IPS DF 6.9 (cell line): ENCODE measurements at regions not wholly inside any gene's neighbourhood (a gene's known extent, or its start where the extent isn't known, plus 50 kb on each side); places are given as distances from the start of the nearest gene placed in this dataset.
"Not testable (repeated sequence)": the region's sequence is repeated elsewhere in the genome, so short reads cannot be mapped to it uniquely, and the experiment has no call there.

Experiments
- DNase-seq: peaks from one replicate; pipeline ENCODE4 v3.0.0-alpha.2; 2013; ENCODE audit warnings: low read depth, low spot score
- H3K27ac ChIP-seq: one replicate; pipeline ENCODE4 v1.5.1; 2013; ENCODE audit warnings: low read length, control low read depth
- H3K27me3 ChIP-seq: 2 replicates; pipeline ENCODE4 v1.6.1; 2013; ENCODE audit warnings: mild to moderate bottlenecking, low read length; ENCODE audit not compliant: control insufficient read depth, insufficient read depth
- H3K36me3 ChIP-seq: 2 replicates; pipeline ENCODE4 v1.6.1; 2013; ENCODE audit warnings: low read length; ENCODE audit not compliant: control insufficient read depth, insufficient read depth
- H3K4me1 ChIP-seq: 2 replicates; pipeline ENCODE4 v1.6.1; 2013; ENCODE audit warnings: low read length; ENCODE audit not compliant: control insufficient read depth, insufficient read depth
- H3K4me3 ChIP-seq: 2 replicates; pipeline ENCODE4 v1.5.1; 2013; ENCODE audit warnings: mild to moderate bottlenecking, low read length
- H3K9me3 ChIP-seq: 2 replicates; pipeline ENCODE4 v1.6.1; 2013; ENCODE audit warnings: low read length, inconsistent platforms; ENCODE audit not compliant: control insufficient read depth, insufficient read depth
- WGBS: extraction: QIAGEN DNeasy Blood & Tissue Kit; methylation state at CpG from one replicate; pipeline ENCODE4 v1.1.7; 2013; ENCODE audit warnings: mixed read lengths, missing lambda C conversion rate; ENCODE audit not compliant: insufficient read length, insufficient coverage; 5-methylcytosine and 5-hydroxymethylcytosine counted together

DNA sequence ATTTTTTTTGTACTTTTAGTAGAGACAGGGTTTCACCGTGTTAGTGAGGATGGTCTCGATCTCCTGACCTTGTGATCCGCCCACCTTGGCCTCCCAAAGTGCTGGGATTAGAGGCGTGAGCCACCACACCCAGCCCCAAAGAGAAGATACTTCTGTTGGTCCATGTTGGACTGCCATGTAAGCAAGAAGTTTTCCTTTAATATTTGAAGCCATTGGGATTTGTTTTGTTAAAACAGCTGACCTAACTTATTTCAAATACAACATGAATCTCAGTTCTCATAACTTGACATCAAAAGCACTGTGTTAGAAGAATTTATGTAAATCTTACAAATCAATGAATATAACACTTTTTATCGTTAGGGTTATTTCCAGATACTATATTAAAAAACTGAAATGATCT is 302.4 kb downstream of the SDHAF3 start:
- DNase-seq, result no peak
- WGBS, result no CpG with 5 or more reads among the region's 5 CpGs
- Histone ChIP-seq H3K36me3 (no peaks in the 10 kb centered on the region), H3K27ac (no peak overlapping the region), H3K4me1 (no peaks in the 10 kb centered on the region), H3K9me3 (no peaks in the 10 kb centered on the region), H3K4me3 (no peak overlapping the region), H3K27me3 (no peaks in the 10 kb centered on the region)

DNA sequence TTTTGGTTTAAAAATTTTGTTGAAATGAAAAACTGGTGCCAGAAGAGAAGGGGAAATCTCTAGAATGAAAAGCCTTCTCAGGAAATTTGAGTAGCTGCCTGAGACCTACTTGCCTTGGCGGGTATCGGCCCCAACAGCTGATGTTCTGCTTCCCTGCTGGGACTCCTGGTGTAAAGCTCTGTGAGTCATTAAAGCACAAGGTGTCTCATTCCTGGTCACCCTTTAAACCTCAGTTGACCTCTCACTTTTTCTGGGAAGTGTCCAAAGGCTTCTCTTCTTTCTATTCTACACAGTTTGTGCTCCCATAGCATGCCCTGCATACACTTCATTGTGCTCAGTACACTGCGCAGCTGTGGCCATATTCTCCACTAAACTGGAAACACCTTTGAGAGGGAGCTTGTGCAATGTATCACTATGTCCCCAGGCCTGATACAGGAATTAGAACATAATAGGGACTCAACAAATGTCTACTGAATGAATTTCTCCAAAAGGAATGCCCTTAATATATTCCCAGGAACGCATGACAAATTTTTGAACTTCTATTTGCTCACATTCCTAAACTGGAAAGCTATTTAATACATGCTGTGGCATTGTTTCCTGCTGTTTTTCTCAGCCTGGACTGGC is 303.9 kb downstream of the SDHAF3 start:
- Histone ChIP-seq H3K4me1 (no peaks in the 10 kb centered on the region), H3K27me3 (no peaks in the 10 kb centered on the region), H3K4me3 (no peak overlapping the region), H3K36me3 (no peaks in the 10 kb centered on the region), H3K27ac (no peak overlapping the region), H3K9me3 (no peaks in the 10 kb centered on the region)
- no peak for DNase-seq
- no CpG with 5 or more reads among the region's 4 CpGs for WGBS

DNA sequence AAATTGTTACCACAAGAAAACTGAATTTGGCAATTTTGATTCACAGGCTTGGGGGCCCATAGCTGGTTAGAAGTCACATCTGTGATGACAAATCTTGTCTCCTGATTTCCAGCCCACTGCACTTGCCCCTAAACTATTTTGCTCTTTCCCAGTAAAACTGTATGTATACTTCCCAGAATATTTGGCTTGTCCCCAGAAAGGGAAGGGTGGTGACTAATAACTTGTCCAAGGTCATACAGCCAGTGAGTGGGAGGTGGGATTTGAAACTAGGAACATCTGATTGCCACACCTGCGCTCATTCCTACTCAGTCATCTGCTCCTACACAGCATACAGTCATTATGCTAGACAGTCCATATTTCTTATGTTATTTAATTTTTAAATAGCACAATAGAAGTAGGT is 304.5 kb downstream of the SDHAF3 start:
- WGBS, result no CpG with 5 or more reads among the region's 1 CpG
- Histone ChIP-seq H3K9me3 (no peaks in the 10 kb centered on the region), H3K27me3 (no peaks in the 10 kb centered on the region), H3K27ac (no peak overlapping the region), H3K4me3 (no peak overlapping the region), H3K36me3 (no peaks in the 10 kb centered on the region), H3K4me1 (no peaks in the 10 kb centered on the region)
- DNase-seq, result no peak

DNA sequence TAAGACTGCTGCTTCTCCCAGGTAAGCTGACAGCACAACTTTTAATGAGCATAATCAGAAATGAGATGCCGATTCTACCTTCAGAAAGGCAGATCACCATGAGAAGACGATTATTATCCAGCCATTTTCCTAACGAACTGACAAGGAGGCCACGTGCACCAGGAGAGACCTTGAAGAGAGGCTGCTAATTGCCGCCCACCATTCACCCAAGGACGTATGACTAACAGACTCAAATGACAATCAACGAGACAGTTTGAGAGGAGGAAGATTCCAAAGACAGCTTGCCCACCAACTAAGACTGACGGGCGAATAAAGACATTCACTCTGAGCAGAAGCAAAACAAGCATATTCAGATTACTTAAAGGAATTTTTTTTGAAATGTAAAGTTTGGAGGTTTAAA is 301.9 kb upstream of the TAC1 start:
- H3K27ac ChIP-seq, result no peak overlapping the region
- no peak for DNase-seq
- H3K4me3 ChIP-seq, result no peak overlapping the region
- H3K27me3 ChIP-seq, result no peaks in the 10 kb centered on the region
- no peaks in the 10 kb centered on the region for H3K4me1 ChIP-seq
- no peaks in the 10 kb centered on the region for H3K36me3 ChIP-seq
- no peaks in the 10 kb centered on the region for H3K9me3 ChIP-seq
- WGBS, result no CpG with 5 or more reads among the region's 9 CpGs

DNA sequence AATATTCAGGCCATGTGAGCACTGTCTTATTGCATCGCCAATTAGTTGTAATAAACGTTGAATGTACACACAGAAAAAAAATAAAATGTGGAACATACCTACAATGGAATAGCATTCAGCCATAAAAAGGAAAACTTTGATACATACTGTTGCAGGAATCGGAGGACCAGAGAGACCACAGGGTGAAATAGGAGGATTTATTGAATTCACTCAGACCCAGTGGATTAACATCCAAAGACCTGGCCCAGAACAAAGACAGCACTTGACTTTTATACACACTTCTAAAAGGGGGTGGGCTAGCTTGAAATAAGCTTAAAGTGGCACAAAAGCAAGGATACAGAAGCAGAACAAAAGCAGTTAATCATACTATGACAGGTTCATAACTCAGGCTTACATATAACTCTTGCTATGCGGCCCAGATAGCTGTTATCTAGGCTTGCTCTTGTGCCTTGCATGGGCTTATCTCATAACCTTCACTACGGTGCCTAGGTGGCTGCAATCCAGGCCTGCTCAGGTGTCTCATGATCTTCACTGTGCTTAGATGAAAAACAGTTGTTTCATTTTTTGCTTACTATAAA is 292.2 kb upstream of the TAC1 start:
- peaks cover 1% of the 10 kb centered on the region for H3K9me3 ChIP-seq
- no CpG with 5 or more reads among the region's 5 CpGs for WGBS
- no peak overlapping the region for H3K27ac ChIP-seq
- H3K4me3 ChIP-seq, result no peak overlapping the region
- no peak for DNase-seq
- H3K4me1 ChIP-seq, result no peaks in the 10 kb centered on the region
- no peaks in the 10 kb centered on the region for H3K36me3 ChIP-seq
- H3K27me3 ChIP-seq, result no peaks in the 10 kb centered on the region

DNA sequence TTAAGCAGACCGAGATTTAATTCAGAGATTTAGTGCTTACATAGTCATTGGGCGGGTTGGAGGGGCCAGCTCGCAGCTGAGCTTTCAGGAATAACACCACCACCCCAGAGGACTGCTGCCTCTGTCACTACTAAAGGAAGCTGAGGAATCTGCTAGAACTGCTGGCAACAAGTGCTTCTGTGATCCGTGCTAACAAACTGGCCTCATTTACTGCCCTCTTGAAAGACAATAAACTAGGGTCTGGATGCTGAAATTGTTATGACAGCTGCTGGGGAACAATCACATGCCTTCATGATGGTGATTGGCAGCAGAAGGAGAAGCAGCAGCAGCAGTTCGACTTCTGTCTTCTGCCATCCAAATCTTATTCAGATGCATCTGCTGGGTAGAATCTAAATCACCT is 285.5 kb upstream of the TAC1 start:
- no CpG with 5 or more reads among the region's 5 CpGs for WGBS
- no peak for DNase-seq
- H3K4me1 ChIP-seq, result no peaks in the 10 kb centered on the region
- no peaks in the 10 kb centered on the region for H3K36me3 ChIP-seq
- no peak overlapping the region for H3K27ac ChIP-seq
- no peaks in the 10 kb centered on the region; the same call in 1 of the 2 replicates for H3K9me3 ChIP-seq
- no peaks in the 10 kb centered on the region for H3K27me3 ChIP-seq
- H3K4me3 ChIP-seq, result no peak overlapping the region

DNA sequence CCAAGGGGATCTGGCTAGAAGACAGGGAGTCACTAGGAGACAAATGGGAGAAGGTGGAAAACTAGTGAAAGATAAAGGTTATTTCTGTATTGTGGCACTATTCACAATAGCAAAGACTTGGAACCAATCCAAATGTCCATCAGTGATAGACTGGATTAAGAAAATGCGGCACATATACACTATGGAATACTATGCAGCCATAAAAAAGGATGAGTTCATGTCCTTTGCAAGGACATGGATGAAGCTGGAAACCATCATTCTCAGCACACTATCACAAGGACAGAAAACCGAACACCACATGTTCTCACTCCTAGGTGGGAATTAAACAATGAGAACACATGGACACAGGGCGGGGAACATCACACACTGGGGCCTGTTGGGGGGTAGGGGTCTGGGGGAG is 282.4 kb upstream of the TAC1 start:
- H3K27me3 ChIP-seq, H3K4me3 ChIP-seq, H3K27ac ChIP-seq, H3K36me3 ChIP-seq, DNase-seq, H3K9me3 ChIP-seq, H3K4me1 ChIP-seq: not testable (repeated sequence)
- no CpG with 5 or more reads among the region's 3 CpGs for WGBS

DNA sequence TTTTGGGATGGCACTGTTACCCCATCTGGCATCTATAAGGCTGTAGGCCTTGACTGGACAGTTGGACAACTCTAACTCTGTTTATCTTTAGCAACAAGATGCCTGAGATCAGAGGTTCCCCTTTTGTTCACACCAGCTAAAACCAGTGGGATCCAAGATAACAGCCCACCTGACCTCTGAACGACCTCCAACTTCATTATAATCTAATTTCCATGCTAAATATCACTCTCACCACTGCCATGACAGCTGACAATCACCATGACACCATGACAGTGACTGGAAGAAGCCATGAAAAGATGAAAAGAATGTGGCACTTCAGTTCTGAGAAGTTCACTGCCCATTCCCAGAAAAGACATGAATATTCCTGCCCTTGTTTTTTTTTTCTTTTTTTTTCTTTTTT is 281.4 kb upstream of the TAC1 start:
- Histone ChIP-seq H3K27ac (no peak overlapping the region), H3K4me3 (no peak overlapping the region), H3K9me3 (no peaks in the 10 kb centered on the region), H3K36me3 (no peaks in the 10 kb centered on the region), H3K4me1 (no peaks in the 10 kb centered on the region; the same call in 1 of the 2 replicates), H3K27me3 (no peaks in the 10 kb centered on the region)
- no CpG with 5 or more reads among the region's 1 CpG for WGBS
- DNase-seq, result no peak

DNA sequence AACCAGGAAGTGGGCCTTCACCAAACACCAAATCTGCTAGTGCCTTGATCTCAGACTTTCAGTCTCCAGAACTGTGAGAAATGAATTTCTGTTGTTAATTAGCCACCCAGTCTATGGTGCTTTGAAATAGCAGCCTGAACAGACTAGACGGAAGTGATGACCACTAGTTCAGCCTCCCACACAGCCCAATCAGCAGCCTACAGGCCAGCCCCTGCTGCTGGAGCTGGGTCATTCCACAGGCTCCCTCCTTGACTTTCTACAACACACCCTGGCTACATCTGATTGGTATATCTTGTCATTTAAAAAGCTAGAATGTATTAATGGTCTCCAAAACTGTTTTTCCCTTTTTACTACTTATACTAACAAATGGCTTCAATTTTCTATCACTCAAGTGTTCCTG is 277.2 kb upstream of the TAC1 start:
- H3K27ac ChIP-seq, result no peak overlapping the region
- no CpG with 5 or more reads among the region's 1 CpG for WGBS

DNA sequence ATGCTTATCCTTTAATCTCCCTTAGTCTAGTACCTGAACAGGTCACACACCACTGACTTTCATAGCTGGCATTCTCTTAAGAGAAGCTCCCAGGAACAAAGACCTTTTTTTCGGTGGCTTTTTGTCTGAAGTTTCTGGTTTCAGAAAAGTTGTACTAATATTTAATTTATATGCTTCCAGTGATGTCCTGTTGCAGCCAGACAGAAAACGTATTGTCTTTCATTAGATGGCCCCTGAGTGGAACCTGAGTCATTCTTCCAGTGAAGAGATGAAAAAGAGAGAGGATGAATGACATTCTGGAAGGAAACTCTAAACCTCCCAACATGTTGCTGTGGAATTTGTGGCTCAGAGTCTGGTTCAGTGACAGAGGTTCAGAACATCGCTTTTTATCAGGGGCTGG is 274.8 kb upstream of the TAC1 start:
- WGBS, result no CpG with 5 or more reads among the region's 3 CpGs

More for the DNA sequence above, 277.2 kb upstream of the TAC1 start:
- Histone ChIP-seq H3K36me3 (no peaks in the 10 kb centered on the region), H3K4me1 (no peaks in the 10 kb centered on the region; the same call in 1 of the 2 replicates), H3K27me3 (no peaks in the 10 kb centered on the region), H3K9me3 (no peaks in the 10 kb centered on the region), H3K4me3 (no peak overlapping the region)
- DNase-seq, result no peak

DNA sequence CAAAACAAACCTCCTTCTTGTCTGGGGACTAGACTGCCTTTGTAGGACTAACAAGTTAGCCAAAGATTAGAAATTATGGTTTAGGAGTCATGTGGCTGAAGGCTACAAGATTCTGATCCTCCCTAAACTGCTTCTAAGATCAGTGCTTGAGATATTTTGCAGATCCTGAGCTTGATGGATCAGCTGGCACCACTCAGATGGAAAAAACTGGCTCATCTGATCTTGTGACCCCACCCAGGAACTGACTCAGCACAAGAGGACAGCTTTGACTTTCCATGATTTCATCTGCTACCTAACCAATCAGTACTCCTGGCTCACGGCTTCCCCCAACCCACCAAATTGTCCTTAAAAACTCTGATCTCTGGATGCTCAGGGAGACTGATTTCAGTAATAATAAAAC is 271.5 kb upstream of the TAC1 start:
- no CpG with 5 or more reads among the region's 1 CpG for WGBS
- H3K4me3 ChIP-seq, result no peak overlapping the region

More for the DNA sequence above, 274.8 kb upstream of the TAC1 start:
- Histone ChIP-seq H3K27me3 (no peaks in the 10 kb centered on the region), H3K4me3 (no peak overlapping the region), H3K9me3 (no peaks in the 10 kb centered on the region), H3K27ac (no peak overlapping the region), H3K36me3 (no peaks in the 10 kb centered on the region), H3K4me1 (no peaks in the 10 kb centered on the region; the same call in 1 of the 2 replicates)
- no peak for DNase-seq

More for the DNA sequence above, 271.5 kb upstream of the TAC1 start:
- H3K27me3 ChIP-seq, result no peaks in the 10 kb centered on the region
- DNase-seq, result no peak
- H3K4me1 ChIP-seq, result no peaks in the 10 kb centered on the region
- no peaks in the 10 kb centered on the region for H3K36me3 ChIP-seq
- no peaks in the 10 kb centered on the region for H3K9me3 ChIP-seq
- no peak overlapping the region for H3K27ac ChIP-seq
